Pancreas (tissue), 10 donors: ENCODE measurements at regions not wholly inside any gene's neighbourhood (a gene's known extent, or its start where the extent isn't known, plus 50 kb on each side); places are given as distances from the start of the nearest gene placed in this dataset.
"Not testable (repeated sequence)": the region's sequence is repeated elsewhere in the genome, so short reads cannot be mapped to it uniquely, and the experiment has no call there.

Experiments used
- ATAC-seq, 4 donors: fragments of 200-7000 bp; cut with Tn5 transposase; one replicate each; pipeline versions ENCODE4 v1.8.0 to v1.9.1; 2020; ENCODE audit warnings: mild to moderate bottlenecking in 4 of 4, moderate library complexity in 4 of 4
- DNase-seq, 6 donors: peaks; one replicate each; pipeline ENCODE4 v3.0.0-alpha.2; 2020
- FAIRE-seq: peaks from 2 replicates; lab custom pipeline; 2012; peaks lifted over from hg19 to GRCh38; lab: Jason Lieb, UNC
- H3K27ac ChIP-seq, 4 donors: fragments of 200-600 bp; sonication (generic); 1 replicate in 3 of 4; 2 replicates in 1 of 4; pipeline versions ENCODE4 v1.5.0 to v1.8.0; 2020
- H3K27me3 ChIP-seq, 4 donors: fragments of 200-600 bp; one replicate each; pipeline ENCODE4 v1.8.0; 2021
- H3K36me3 ChIP-seq, 3 donors: fragments of 200-600 bp; sonication (generic) in 1 of 3; one replicate each; pipeline versions ENCODE4 v1.5.0 to v1.8.0; 2020 to 2021
- H3K4me1 ChIP-seq, 3 donors: fragments of 200-600 bp; one replicate each; pipeline ENCODE4 v1.8.0; 2021
- H3K4me3 ChIP-seq, 4 donors: fragments of 200-600 bp; sonication (generic) in 2 of 4; one replicate each; pipeline versions ENCODE4 v1.5.0 to v1.8.0; 2020 to 2021
- H3K9me3 ChIP-seq, 4 donors: fragments of 200-600 bp; one replicate each; pipeline ENCODE4 v1.8.0; 2021
- WGBS, 2 donors: extraction: QIAGEN DNeasy Blood & Tissue Kit; methylation state at CpG; one replicate each; pipeline ENCODE4 v1.1.7; 2013; 5-methylcytosine and 5-hydroxymethylcytosine counted together
- intact Hi-C, 3 donors: fragments of 100-400 bp; cut with DNase I; formaldehyde crosslinking; loops; one replicate each; pipeline versions ENCODE4 v1.11.1 to v1.14.2; 2022
- TF ChIP-seq, protein P1 (sequence below), 4 donors: fragments of 200-600 bp; sonication (generic) in 3 of 4; IDR thresholded peaks; one replicate each; pipeline versions ENCODE4 v1.5.0 to v1.8.0; 2021; ENCODE audit warnings: antibody characterized with exemption in 4 of 4
- donor health status: healthy with polysubstance abuse.
- donor health status: DM: no; HTN: no; CAD: no; lungs with moderate emphysema.
- donor health status: DM: no; HTN: no; CAD: no.
- donor health status: control.
- donor health status: control.
- donor health status: Bipolar disorder and iron deficiency.
- donor health status: DM: yes; HTN: yes; CAD: no.
- donor health status: DM: no; HTN: no; CAD: no.
- donor health status: DM: no; HTN: no; CAD: no.
- donor health status: DM: yes; HTN: yes; CAD: no.

- WGBS, 2 donors: 69 to 80% methylated on average over 7 of the region's 7 CpGs
- Histone ChIP-seq H3K27me3 (no peaks in the 10 kb centered on the region), H3K4me1 (no peaks in the 10 kb centered on the region), H3K9me3 (no peaks in the 10 kb centered on the region), H3K27ac (no peak overlapping the region), H3K36me3 (no peaks in the 10 kb centered on the region), H3K4me3 (no peak overlapping the region)
- DNase-seq (no peak), ATAC-seq (no peak), FAIRE-seq (no peak)
- TF ChIP-seq, protein P1, sequence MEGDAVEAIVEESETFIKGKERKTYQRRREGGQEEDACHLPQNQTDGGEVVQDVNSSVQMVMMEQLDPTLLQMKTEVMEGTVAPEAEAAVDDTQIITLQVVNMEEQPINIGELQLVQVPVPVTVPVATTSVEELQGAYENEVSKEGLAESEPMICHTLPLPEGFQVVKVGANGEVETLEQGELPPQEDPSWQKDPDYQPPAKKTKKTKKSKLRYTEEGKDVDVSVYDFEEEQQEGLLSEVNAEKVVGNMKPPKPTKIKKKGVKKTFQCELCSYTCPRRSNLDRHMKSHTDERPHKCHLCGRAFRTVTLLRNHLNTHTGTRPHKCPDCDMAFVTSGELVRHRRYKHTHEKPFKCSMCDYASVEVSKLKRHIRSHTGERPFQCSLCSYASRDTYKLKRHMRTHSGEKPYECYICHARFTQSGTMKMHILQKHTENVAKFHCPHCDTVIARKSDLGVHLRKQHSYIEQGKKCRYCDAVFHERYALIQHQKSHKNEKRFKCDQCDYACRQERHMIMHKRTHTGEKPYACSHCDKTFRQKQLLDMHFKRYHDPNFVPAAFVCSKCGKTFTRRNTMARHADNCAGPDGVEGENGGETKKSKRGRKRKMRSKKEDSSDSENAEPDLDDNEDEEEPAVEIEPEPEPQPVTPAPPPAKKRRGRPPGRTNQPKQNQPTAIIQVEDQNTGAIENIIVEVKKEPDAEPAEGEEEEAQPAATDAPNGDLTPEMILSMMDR (IDR thresholded peaks at IDR 0.05): no peak
- intact Hi-C loops: no loop called here
Measured at GRCh38 chr10:21347043-21347784, 178.3 kb downstream of the SKIDA1 start.

- H3K27ac ChIP-seq: no peak overlapping the region
- no peaks in the 10 kb centered on the region for H3K27me3 ChIP-seq
- TF ChIP-seq, protein P1 (IDR thresholded peaks at IDR 0.05): no peak
- no peaks in the 10 kb centered on the region for H3K36me3 ChIP-seq
- H3K4me3 ChIP-seq: no peak overlapping the region
- DNase-seq (no peak), ATAC-seq (no peak), FAIRE-seq (no peak)
- H3K4me1 ChIP-seq: no peaks in the 10 kb centered on the region
- intact Hi-C loops: no loop called here
- no peaks in the 10 kb centered on the region for H3K9me3 ChIP-seq
- WGBS, 2 donors: 80 to 83% methylated on average over 3 of the region's 3 CpGs
Measured at GRCh38 chr10:21343087-21343486, 182.4 kb downstream of the SKIDA1 start.

- H3K27me3 ChIP-seq, intact Hi-C loops, FAIRE-seq, H3K4me3 ChIP-seq, H3K4me1 ChIP-seq, ATAC-seq, DNase-seq, H3K9me3 ChIP-seq, H3K27ac ChIP-seq, H3K36me3 ChIP-seq: not testable (repeated sequence)
- WGBS, 2 donors: 88 to 100% methylated on average over 1 of the region's 1 CpG
Measured at GRCh38 chr10:21342499-21342898, 183.0 kb downstream of the SKIDA1 start.

GRCh38 chr10:21340331-21340730 is 185.2 kb downstream of the SKIDA1 start:
- Histone ChIP-seq H3K27me3 (no peaks in the 10 kb centered on the region), H3K4me1 (no peaks in the 10 kb centered on the region), H3K4me3 (no peak overlapping the region), H3K27ac (no peak overlapping the region), H3K36me3 (no peaks in the 10 kb centered on the region), H3K9me3 (no peaks in the 10 kb centered on the region)
- 78 to 90% methylated on average over 3 of the region's 3 CpGs for WGBS, 2 donors
- FAIRE-seq (no peak), DNase-seq (no peak), ATAC-seq (no peak)
- intact Hi-C loops: no loop called here
- TF ChIP-seq, protein P1 (IDR thresholded peaks at IDR 0.05): no peak

DNA sequence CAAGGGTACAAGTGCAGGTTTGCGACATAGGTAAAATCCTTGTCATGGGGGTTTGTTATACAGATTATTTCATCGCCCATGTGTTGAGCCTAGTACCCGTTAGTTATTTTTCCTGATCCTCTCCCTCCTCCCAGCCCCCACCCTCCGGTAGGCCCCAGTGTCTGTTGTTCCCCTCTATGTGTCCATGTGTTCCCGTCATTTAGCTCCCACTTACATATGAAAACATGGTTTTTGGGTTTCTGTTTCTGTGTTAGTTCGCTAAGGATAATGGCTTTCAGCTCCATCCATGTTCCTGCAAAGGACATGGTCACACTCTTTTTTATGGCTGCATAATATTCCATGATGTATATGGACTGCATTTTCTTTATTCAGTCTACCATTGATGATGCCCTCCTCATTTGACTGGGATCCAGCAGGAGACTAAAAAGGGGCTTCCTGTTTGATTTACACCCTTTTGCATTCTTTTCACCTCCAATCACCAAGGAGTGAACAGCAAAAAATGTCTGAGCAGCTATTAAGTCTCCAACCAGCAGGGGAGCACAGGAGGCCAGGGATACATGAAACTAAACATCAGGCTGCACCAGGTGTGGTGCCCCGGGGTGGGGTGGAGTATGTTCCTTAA is 188.2 kb downstream of the SKIDA1 start:
- Histone ChIP-seq H3K4me1 (no peaks in the 10 kb centered on the region), H3K27me3 (no peaks in the 10 kb centered on the region), H3K36me3 (no peaks in the 10 kb centered on the region), H3K9me3 (no peaks in the 10 kb centered on the region), H3K4me3 (no peak overlapping the region), H3K27ac (no peak overlapping the region)
- FAIRE-seq (no peak), DNase-seq (no peak), ATAC-seq (no peak)
- 82% methylated on average over 7 of the region's 7 CpGs for WGBS, 2 donors
- TF ChIP-seq, protein P1 (IDR thresholded peaks at IDR 0.05): no peak
- intact Hi-C loops: no loop called here
